Activated CD4-positive, alpha-beta T cell treated with anti-CD3 and anti-CD28 coated beads, Interleukin-2, Interleukin-6, amounts not matched to agents 100 ng/mL and 50 ng/mL, durations not matched to agents 16 hours and 8 hours (primary cell): ENCODE measurements at regions not wholly inside any gene's neighbourhood (a gene's known extent, or its start where the extent isn't known, plus 50 kb on each side); places are given as distances from the start of the nearest gene placed in this dataset.
"Not testable (repeated sequence)": the region's sequence is repeated elsewhere in the genome, so short reads cannot be mapped to it uniquely, and the experiment has no call there.

Experiments
- DNase-seq: peaks from one replicate; pipeline ENCODE4 v3.0.0-alpha.2; 2020

DNA sequence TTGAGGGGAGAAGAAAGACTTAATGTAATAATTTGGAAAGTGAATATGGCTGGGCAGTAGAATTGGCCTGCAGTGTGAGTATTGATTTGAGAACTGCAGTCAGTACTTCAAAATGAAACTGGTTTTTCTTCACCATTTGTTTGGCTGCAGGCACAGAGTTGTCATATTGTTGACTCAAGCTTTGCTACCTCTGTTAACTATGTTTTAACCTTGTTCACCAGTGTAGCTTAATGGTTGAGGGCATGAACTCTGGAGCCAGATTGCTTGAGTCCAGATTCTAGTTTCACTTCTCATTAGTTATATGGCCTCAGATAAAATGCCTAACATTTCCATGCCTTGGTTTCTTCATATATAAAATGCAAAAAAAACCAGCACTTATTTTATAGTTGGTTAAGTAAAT is 64.1 kb downstream of the CFAP44 start:
- DNase-seq: peak; percentile 12

DNA sequence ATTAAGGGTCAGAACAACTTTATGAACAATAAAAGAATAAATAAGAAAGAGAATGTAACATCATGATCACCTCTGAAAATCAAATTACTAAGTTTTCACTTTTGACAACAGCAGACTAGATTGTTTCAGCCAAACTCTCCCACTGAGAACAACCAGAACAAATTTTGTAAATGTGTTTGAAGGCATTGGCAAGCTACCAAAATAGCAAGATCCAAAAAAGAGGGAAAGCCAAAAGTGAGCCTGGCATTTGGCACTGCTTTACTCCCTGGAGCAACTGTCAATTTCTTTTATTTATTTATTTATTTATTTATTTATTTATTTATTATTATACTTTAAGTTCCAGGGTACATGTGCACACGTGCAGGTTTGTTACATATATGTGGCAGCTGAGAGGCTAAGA is 67.2 kb downstream of the CFAP44 start:
- no peak for DNase-seq

DNA sequence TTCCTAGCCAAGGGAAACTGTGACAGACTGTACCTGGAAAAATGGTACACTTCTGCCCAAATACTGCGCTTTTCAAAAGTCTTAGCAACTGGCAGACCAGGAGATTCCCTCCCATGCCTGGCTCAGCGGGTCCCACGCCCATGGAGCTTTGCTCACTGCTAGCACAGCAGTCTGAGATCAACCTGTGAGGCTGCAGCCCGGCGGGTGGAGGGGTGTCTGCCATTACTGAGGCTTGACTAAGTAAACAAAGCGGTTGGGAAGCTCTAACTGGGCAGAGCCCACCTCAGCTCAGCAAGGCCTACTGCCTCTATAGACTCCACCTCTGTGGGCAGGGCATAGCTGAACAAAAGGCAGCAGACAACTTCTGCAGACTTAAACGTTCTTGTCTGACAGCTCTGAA is 74.5 kb downstream of the CFAP44 start:
- DNase-seq: not testable (repeated sequence)

DNA sequence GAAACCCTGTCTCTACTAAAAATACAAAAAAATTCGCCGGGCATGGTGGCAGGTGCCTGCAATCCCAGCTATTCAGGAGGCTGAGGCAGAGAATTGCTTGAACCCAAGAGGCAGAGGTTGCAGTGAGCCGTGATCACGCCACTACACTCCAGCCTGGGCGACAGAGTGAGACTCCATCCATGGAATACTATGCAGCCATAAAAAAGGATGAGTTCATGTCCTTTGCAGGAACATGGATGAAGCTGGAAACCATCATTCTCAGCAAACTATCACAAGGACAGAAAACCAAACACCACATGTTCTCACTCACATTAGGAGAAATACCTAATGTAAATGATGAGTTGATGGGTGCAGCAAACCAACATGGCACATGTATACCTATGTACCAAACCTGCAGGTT is 86.0 kb downstream of the CFAP44 start:
- DNase-seq: not testable (repeated sequence)

DNA sequence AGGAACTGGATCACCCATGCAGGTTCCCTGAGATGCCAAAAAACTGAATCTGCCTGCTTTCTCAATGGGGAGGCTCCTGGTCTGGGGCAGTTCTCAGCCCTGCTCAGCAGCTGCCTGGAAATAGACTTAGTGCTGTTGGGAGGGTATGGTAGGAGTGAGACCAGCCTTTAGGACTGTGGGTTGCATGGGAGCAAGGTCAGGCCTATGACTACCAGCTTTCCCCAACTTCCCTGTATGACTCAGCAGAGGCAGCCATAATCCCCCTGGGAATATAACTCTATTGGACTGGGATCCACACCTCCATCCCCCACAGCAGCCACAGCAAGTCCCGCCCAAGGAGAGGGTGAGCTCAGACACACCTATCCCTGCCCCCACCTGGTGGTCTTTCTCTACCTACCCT is 87.0 kb downstream of the CFAP44 start:
- DNase-seq: no peak

DNA sequence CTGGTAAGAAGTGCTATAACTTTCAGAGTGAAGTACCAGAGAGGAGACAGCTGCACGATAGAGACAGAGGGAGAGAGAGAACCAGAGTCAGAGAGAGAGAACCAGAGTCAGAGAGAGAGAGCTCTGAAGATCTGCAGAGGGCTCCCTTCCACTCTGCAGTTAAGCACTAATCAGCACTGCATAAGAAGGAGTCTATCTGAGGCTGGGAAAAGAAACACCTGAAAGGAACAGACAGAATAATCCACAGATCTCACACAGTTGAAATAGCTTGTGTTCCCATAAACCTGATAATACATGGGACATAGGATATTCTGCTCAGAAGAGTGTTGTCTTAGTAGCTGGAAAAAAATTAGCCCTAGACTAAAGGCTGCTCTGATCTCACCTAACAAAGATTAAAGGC is 87.6 kb downstream of the CFAP44 start:
- no peak for DNase-seq

DNA sequence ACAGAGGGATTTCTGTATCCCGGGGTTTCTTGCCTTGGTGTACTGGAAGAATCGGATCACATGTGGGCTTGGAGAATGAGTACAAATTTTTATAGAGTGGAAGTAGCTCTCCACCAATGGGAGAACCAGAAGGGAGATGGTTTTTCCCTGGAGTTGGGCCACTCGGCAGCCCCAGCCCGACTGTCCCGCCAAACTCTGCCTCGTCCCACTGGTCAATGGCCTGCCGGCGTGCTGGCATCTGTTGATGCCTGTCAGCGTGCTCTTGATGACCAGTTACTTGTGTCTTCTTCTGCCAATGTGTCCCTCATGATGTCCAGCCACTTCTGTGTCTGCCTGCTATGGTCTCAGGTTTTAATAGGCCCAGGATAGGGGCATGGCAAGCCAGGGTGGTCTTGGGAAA is 100.5 kb downstream of the CFAP44 start:
- no peak for DNase-seq

DNA sequence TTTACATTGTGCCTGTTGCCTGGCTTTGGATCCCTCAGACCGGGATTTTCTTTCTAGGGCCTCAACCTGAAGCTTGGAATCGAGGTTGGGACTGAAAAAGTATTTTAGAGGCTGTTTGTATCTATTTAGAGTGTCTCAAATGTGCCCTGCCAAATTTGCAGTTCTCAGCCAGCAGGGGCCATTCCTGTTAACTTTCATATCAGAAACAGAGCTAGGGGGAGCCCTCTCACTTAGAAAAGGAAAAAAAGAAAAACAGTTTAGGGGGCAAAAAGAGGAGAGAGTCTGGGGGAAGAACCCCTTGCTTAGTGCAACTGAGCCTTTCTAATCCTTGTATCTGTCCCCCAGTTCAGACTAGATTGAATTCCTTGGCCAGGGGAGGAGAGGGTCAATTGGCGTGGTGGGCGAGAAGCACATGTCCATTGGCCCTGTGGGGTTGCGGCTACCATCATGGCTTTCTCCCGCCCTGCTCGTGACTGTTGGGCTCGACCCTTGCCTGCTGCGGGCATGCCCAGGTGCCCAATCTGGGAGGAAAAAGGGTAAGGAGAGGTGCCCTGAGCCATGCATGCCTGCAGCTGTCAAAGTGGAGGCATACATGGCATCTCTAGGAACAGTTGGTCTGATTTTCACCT is 101.6 kb downstream of the CFAP44 start:
- DNase-seq: no peak
